ENCODE measurements at regions not wholly inside any gene's neighbourhood (a gene's known extent, or its start where the extent isn't known, plus 50 kb on each side); places are given as distances from the start of the nearest gene placed in this dataset.

DNA sequence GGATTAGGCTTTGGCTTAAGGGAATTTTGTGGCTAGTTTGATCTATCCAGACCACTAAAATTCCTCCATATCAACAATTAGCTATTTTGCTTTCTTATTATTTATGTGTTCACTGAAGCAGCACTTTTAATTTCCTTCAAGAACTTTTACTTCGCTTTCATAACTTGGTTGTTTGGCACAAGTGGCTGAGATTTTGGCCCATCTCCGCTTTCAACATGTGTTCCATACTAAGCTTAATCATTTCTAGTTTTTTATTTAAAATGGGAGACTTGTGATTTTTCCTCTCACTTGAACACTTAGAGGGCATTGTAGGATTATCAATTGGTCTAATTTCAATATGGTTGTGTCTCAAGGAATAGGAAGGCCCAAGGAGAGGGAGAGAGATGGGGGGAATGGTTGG, 102.4 kb upstream of the HSF2 start:
- intact Hi-C loops (cut with DNase I) = no loop called here
- Histone ChIP-seq H3K4me3 (no peak overlapping the region), H3K27me3 (no peaks in the 10 kb centered on the region), H3K27ac (replicated peaks in 1 of 4) (no peak overlapping the region), H3K36me3 (no peaks in the 10 kb centered on the region), H3K4me1 (no peaks in the 10 kb centered on the region), H3K9me3 (no peaks in the 10 kb centered on the region)
- no peak for DNase-seq (ENCODE audit: extremely low spot score)
- 95% methylated on average over 2 of the region's 2 CpGs for WGBS
- no peak for TF ChIP-seq POLR2A (IDR thresholded peaks at IDR 0.05; ENCODE audit: low read depth)
- TF ChIP-seq, protein P1, sequence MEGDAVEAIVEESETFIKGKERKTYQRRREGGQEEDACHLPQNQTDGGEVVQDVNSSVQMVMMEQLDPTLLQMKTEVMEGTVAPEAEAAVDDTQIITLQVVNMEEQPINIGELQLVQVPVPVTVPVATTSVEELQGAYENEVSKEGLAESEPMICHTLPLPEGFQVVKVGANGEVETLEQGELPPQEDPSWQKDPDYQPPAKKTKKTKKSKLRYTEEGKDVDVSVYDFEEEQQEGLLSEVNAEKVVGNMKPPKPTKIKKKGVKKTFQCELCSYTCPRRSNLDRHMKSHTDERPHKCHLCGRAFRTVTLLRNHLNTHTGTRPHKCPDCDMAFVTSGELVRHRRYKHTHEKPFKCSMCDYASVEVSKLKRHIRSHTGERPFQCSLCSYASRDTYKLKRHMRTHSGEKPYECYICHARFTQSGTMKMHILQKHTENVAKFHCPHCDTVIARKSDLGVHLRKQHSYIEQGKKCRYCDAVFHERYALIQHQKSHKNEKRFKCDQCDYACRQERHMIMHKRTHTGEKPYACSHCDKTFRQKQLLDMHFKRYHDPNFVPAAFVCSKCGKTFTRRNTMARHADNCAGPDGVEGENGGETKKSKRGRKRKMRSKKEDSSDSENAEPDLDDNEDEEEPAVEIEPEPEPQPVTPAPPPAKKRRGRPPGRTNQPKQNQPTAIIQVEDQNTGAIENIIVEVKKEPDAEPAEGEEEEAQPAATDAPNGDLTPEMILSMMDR (IDR thresholded peaks at IDR 0.05) = no peak
- no peak for TF ChIP-seq POLR2AphosphoS5 (IDR thresholded peaks at IDR 0.05)
- no peak for TF ChIP-seq EP300 (IDR thresholded peaks at IDR 0.05)

DNA sequence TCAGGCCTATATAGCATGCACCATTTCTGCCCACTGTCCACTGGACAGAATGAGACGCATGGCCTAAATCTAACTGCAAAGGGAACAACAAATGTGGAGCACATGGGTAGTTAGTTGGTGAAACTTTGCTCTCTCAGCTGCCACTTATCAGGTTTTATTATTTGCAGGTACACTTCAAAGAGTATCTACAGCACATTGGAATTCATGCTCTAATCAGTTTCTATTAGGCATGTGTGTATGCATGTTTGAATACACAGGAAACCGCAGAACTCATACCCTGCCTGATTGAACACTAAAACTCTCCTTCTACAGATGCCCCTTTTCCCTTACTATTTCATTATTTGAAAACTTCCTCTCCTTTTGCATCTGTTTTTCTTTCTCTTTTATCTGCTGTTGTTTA, 97.4 kb upstream of the HSF2 start:
- WGBS = 97% methylated on average over 2 of the region's 2 CpGs

DNA sequence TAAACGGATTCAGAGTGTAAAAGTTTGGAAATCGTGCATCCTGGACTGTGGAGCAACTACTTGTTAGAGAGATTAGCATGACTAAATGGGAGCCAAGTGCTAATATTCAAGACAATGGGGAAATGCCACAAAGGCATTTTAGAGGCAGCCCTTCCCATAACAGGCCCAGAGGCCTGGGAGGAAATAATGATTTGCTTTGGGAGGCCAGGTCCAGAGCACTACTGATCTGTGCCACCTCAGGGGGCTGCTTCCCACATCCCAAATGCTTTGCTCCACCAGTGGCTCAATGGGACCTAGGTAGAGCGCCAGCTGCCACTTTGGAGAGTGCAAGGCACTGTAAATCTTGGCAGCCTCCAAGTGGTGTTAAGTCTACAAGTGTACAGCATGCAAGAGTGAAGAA, 91.9 kb upstream of the HSF2 start:
- no peak overlapping the region for H3K4me3 ChIP-seq
- H3K4me1 ChIP-seq = no peaks in the 10 kb centered on the region
- H3K27me3 ChIP-seq = no peaks in the 10 kb centered on the region
- intact Hi-C loops (cut with DNase I) = no loop called here
- TF ChIP-seq, protein P1 (IDR thresholded peaks at IDR 0.05) = no peak
- TF ChIP-seq EP300 (IDR thresholded peaks at IDR 0.05) (no peak), POLR2AphosphoS5 (IDR thresholded peaks at IDR 0.05) (no peak), POLR2A (IDR thresholded peaks at IDR 0.05; ENCODE audit: low read depth) (no peak)
- WGBS = 83% methylated on average over 3 of the region's 3 CpGs
- H3K36me3 ChIP-seq = no peaks in the 10 kb centered on the region
- DNase-seq (ENCODE audit: extremely low spot score) = no peak
- H3K27ac ChIP-seq (replicated peaks in 1 of 4) = no peak overlapping the region
- peaks cover 0 to 5% (median 0%) of the 10 kb centered on the region in 4 donors for H3K9me3 ChIP-seq

More for the DNA sequence above, 97.4 kb upstream of the HSF2 start:
- Histone ChIP-seq H3K4me3 (no peak overlapping the region), H3K9me3 (no peaks in the 10 kb centered on the region), H3K27ac (replicated peaks in 1 of 4) (no peak overlapping the region), H3K4me1 (no peaks in the 10 kb centered on the region), H3K27me3 (no peaks in the 10 kb centered on the region), H3K36me3 (no peaks in the 10 kb centered on the region)
- intact Hi-C loops (cut with DNase I) = no loop called here
- no peak for DNase-seq (ENCODE audit: extremely low spot score)
- TF ChIP-seq POLR2AphosphoS5 (IDR thresholded peaks at IDR 0.05) = no peak
- TF ChIP-seq POLR2A (IDR thresholded peaks at IDR 0.05; ENCODE audit: low read depth) = no peak
- TF ChIP-seq EP300 (IDR thresholded peaks at IDR 0.05) = no peak
- TF ChIP-seq, protein P1 (IDR thresholded peaks at IDR 0.05) = no peak

DNA sequence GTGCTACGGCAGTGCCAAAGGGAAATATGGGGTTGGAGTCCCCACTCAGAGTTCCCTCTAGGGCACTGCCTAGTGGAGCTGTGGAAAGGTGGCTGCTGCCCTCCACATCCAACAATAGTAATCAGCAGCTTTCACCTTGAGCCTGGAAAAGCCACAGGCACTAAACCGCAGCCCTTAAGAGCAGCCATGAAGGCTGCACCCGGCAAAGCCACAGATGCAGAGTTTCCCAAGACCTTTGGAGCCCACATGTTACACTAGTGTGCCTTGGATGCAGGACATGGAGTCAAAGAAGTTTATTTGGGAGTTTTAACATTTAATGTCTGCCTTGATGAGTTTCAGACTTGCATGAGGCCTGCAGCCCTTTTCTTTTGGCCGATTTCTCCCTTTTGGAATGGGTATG, 91.4 kb upstream of the HSF2 start:
- no peak for DNase-seq (ENCODE audit: extremely low spot score)
- WGBS = 93% methylated on average over 4 of the region's 4 CpGs
- Histone ChIP-seq H3K9me3 (peaks cover 0 to 5% (median 0%) of the 10 kb centered on the region in 4 donors), H3K36me3 (no peaks in the 10 kb centered on the region), H3K4me1 (no peaks in the 10 kb centered on the region), H3K27me3 (no peaks in the 10 kb centered on the region), H3K27ac (replicated peaks in 1 of 4) (no peak overlapping the region), H3K4me3 (no peak overlapping the region)
- TF ChIP-seq EP300 (IDR thresholded peaks at IDR 0.05) (no peak), POLR2A (IDR thresholded peaks at IDR 0.05; ENCODE audit: low read depth) (no peak), POLR2AphosphoS5 (IDR thresholded peaks at IDR 0.05) (no peak)
- TF ChIP-seq, protein P1 (IDR thresholded peaks at IDR 0.05) = no peak
- intact Hi-C loops (cut with DNase I) = no loop called here

DNA sequence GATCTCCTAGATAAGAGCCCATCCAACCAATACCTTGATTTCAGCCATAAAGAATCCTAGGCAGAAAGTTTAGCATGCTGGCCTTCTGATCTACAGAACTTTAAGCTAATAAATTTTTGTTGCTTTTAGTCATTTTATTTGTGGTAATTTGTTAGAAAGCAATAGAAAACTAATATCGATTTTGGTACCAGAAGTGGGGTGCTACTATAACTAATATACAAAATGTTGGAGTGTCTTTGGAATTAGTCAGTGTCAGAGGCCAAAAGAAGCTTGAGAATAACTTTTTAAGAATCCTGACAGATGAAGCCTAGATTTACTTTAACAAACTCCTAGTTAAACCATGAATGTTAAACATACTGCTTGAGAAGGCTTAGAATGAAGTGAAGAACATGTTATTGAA, 83.6 kb upstream of the HSF2 start:
- TF ChIP-seq, protein P1 (IDR thresholded peaks at IDR 0.05) = no peak
- TF ChIP-seq EP300 (IDR thresholded peaks at IDR 0.05) (no peak), POLR2AphosphoS5 (IDR thresholded peaks at IDR 0.05) (no peak), POLR2A (IDR thresholded peaks at IDR 0.05; ENCODE audit: low read depth) (no peak)
- H3K9me3 ChIP-seq = peaks cover 0 to 9% (median 4%) of the 10 kb centered on the region in 4 donors
- H3K4me1 ChIP-seq = no peaks in the 10 kb centered on the region
- intact Hi-C loops (cut with DNase I) = no loop called here
- H3K27me3 ChIP-seq = no peaks in the 10 kb centered on the region
- H3K4me3 ChIP-seq = no peak overlapping the region
- DNase-seq (ENCODE audit: extremely low spot score) = no peak
- H3K27ac ChIP-seq (replicated peaks in 1 of 4) = no peak overlapping the region
- 90% methylated on average over 1 of the region's 1 CpG for WGBS
- H3K36me3 ChIP-seq = no peaks in the 10 kb centered on the region
